NOMO-1 treated with dmso at 0.1 percent for 144 hours (cell line): ENCODE measurements at regions not wholly inside any gene's neighbourhood (a gene's known extent, or its start where the extent isn't known, plus 50 kb on each side); places are given as distances from the start of the nearest gene placed in this dataset.
"Not testable (repeated sequence)": the region's sequence is repeated elsewhere in the genome, so short reads cannot be mapped to it uniquely, and the experiment has no call there.

ENCODE experiments used
- DNase-seq: peaks from one replicate; lab custom pipeline; 2025; ENCODE audit not compliant: unreplicated experiment; lab: John Stamatoyannopoulos, UW

DNA sequence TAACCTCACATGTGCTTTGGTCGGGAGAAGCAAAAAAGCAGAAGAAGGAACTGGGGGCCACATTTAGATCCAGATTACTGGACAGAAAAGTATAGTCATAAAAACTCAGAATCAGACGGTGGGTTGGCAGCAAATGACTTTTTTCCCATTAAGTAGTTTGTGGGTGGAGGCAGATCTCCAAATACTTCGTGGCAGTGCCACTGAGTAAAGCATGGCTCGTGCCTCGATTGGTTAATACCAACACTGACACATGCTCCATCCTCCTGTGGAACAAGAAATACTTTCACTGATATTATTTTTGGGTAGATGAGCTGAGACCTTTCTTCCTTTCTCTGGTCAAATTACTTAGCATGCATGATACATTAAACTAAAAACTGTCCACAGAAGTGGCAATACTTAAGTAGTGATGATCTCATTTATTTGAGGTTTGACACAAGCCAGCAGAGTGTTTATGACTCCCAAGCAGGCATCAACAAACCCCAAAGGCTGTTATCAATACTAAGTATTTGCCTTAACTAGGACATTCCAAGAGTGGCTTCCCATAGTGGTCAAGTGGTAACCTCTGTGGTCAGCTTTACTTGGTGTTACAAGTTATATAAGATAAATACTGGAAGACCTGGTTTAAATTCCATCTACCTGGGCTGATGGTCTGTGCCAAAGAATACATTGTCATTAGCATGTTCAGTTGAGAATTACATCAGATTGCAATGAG, 500.0 kb upstream of the RUNX1 start:
- DNase-seq: no peak

DNA sequence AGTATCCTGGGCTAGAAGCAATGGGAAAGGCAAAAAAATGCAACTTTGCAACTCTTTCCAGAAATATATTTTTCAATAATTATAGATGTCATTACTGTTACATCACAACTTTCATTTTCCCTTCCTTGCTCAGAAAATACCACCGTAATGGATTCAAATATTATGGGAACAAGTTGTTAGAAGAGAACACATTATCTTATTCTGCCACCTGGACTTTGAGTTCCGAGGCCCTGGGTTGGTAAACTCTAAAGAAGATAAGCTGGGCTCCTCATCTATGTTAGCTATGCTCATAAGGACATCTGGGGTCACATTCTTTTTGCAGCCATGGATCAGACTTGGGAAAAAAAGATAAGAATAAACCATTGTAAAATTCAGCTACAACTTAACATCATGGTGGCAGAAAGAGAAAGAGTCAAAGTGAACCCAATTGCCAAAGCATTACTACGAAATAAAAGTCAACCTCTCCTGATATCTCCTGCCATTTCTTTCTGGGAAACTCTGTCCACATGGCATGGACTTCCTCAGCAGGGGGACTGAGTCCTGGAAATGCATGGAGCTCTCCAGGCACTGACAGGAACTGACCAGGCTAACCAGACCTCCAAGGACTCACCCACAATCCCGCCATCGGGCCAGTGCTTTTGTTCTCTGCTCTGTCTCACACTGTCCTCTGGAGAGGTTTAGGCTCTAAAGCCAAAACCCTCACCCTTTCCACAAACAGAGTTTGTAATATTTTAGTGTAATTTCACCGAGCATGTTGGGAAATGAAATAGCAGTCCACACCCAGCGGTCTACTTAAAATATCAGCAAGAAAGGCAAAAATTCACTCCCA, 499.1 kb upstream of the RUNX1 start:
- DNase-seq: no peak

DNA sequence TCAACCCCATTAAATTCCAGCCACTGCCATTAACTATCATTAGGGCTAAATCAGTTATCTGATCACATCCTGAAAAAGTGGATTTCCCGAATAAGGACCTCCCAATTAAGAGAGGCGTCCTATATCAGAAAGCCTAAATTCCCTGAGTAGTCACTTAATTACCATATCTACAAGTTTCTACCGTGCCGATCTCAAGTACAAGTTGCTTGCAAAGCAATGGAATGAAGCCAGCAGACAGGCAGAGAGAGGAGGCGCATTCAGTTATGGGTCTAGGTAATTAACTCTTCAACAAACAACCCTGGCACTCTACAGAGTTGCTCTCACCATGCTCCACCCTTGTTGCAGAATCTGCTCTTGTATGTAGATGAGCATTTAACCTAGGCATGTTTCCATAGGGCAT, 494.6 kb upstream of the RUNX1 start:
- no peak for DNase-seq

DNA sequence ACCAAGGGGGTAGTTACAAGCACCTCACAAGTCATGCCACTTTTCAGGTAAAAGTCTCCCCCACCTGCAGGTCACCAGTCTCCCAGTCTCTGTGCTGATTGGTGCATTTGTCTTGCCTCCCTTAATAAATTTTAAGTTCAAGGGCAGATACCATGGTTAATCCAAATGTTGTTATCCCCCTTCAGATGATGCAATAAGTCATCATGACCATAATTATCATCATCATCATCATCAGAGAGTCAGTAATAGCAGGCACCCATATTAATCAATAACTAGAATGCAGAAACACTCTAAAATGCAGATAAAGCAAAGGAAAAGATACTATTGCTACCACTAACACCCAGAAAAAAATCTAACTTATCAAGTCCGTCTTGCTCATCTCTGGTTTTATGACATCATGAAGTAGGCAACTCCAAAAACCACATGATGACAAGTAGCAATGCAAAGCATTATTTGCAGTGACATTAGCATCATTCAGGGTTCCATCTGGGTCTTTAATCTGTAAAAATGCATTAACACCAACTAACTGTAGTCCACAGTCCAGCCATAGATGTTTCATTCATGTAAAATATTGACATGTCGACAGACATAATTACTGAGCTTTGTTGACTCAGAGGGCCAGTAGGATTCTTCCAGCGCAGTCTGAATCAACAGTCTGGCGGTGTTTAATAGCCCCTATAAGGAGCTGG, 492.0 kb upstream of the RUNX1 start:
- no peak for DNase-seq

DNA sequence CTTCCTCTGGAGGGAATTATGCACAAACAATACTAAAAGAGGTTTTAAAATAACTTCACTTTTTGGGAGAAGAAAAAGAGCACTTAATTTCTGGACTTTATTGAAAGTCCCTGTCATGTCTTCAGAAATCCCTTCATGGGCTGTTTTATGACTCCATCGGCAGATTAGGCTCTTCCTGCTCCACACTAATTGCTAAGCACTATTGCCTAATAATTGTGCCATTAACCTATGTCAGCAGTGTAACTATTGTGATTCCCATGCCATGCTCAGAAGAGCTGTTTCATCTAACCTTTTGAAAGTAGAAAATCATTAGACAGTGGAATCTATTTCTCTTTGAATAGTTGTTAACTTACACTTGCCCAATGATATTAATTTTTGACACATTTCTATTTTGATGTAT, 489.3 kb upstream of the RUNX1 start:
- DNase-seq: peak; percentile 12

DNA sequence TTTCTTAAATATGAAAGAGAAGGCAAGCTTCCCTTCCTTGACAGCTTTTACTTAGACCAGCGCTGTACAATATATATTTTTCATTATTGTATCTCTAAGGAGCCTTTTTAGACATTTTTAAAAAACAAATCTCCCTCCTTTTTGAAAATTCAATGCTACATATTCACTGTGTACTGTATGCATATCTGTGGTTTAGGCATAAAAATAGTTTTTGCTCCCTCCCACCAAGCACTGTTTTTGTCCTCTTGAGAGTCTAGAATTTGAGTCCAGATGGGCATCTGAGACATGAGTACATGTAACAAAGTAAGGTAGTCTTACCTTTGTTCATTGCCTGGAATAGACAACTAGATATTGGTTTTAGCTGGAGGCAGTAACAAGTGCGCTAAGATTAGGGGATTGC, 488.5 kb upstream of the RUNX1 start:
- no peak for DNase-seq

DNA sequence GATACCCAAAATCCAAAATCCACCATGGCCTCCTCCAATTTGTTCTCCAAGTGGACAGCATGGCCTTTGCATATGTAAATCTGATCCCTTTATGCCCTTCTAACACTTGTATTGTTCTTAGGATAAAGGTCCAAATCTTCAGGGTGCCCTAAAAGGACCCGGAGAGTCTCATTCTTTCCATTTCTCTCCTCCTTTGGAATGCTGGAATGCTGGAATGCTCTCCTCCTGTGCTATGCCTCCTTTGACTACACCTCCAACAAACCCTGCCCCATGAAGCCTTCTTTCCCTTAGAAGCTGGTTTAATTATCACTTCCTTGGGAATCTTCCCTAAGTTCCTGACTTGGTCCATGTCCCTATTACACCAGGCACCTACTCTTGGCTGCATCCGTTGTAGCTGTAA, 484.8 kb upstream of the RUNX1 start:
- DNase-seq: no peak

DNA sequence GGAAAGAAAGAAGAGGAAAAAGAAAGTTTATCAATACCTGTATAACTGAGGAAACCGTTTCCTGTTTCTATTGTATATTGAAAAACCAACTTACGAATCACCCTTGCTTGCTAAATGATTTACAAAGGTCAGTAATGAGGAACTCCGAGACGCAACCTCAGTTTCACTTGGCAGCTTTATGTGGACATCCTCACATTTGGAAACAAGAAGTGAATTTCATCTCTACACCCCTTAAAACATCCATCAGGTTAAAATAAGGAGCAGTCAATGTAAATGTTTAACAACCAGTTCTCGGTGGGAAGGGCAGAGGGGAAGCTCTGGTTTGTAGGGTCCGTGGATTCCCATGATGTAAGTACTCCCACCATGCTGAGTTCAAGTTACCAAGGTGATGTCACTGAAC, 481.7 kb upstream of the RUNX1 start:
- DNase-seq: peak; percentile 75

DNA sequence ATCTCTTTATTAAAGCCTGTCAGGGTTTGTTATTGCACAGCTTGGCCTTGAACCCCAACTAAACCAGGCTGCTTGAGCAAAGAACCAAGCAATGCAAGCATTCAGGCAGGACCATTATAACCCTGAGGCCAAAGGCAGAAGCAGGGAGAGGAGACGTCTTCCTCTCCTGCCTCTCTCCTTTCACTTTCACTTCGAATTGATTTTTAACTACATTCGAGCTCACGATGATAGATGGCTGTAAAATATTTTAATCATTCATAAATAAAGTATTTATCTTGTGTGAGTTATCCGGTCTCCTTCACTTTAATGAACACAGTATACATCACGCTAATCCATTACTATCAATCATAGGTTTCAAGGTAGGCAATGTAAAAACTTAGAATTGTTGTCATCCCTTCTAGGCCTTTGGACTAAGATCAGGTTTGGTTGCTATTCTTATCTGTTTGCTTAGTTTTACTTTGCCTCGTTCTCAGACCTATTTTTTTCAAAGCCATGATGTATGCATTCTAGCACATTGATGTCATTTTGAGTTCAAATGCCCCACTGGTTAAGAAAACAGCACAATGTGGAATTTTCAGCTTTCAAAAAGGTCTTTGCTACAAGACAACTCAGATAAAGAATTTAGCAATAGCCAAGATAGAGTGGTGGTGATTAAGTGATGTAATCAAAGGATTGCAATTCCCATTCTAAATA, 480.2 kb upstream of the RUNX1 start:
- DNase-seq: no peak

DNA sequence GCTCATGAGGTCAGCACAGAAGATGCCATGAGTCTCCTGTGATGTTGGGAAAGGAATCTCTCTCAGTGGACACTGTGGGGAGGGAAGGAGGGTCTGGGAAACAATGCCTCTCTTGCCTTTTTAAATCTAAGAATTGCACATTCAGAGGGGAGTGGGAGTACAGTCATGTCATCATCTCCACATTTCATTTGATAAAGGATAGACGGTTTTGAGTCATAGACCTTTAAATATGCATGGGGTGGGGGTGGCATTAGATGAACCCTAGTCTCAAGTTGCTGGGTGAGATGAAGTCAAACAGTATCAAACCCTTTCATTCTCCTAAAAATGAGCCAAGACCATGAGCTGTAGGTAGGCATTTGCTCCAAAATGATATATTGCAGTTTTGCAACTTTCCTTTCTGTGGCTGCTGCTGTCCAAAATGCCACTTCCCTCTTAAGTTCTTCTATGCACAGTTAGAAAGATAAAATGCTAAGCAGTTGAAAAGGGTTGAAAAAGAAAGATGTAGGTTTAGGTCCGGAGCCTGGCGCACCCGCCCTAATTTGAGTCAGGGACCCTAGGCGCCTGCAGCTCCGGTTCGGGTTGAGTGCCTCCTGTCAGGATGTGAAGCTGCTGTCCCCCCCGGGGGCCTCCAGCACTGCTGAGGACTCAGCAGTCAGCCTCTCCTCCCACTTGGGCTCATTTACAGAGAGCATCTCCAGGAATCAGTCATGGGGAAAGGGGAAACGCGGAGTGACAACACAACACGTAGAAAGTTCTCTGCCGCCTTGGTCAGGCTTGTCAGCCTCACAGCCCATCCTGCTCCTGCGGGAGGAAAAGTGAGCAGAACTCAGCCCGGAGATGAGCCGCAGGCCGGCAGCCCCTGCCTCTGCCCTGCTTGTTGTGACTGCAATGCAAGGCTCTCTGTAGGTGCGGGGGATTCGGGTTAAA, 479.3 kb upstream of the RUNX1 start:
- peak; percentile 42 for DNase-seq

DNA sequence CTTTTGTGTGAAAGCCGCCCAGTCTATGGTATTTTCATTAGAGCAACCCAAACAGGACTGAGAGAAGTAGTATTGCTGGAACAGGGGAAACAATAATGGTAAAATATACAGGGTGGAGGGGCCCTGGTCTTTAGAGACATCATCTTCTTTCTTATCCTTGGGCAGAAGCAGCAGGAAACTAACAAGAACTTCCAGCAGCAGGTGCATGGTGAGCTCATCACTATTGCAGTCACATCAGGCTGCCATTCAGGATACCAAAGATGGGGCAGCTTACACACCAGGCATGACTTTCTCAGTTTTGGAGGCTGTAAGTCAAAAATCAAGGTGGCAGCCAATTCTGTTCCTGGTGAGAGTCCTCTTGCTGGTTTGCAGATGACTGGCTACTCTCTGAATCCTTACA, 478.3 kb upstream of the RUNX1 start:
- DNase-seq: no peak

DNA sequence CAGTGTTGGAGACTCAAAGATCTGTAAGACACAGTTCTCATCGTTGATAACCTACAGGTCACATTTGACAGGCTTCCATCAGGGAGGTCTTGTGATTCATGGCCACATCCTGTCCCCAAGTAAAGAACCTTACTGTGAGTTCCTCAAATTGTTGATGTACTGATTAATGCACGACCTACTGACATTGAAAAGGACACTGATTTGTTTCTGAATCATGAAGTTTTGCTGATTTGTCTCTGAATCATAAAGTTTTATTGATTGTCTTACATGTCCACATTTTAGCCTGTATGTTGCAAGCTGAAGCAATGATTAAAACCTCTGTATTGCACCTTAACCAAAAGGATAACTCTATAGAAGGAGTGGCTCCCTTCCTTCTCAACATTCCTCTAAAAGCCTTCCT, 476.3 kb upstream of the RUNX1 start:
- no peak for DNase-seq

DNA sequence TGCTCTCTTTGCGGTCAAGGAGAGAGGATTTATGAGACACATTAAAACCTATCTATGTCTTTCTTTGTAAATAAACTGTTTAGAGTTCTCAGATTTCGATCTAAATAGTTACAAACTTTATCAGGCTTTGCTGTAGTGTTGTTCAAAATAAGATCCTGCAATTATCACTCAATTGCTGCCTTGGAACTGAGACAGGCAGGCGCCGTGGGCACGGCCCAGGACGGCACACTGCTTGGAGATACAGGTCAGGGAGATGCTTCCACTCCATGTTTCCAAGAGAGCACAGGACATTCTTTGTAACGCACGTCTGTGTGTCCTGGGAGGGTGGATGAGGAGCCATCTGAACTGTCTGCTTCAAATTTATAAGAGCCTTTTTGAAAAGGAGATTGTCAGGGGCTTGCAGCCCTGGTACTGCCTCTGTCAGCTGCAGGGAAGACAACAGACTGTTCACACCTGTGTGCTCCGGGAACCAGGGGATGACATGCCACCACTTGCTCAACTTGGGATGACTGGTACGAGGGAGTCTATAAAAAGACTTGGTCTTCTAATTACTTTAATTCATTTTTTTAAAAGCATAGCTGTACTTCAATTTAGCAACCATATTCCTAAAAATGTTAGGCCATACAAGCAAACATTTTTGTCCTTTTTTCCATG, 472.9 kb upstream of the RUNX1 start:
- no peak for DNase-seq

DNA sequence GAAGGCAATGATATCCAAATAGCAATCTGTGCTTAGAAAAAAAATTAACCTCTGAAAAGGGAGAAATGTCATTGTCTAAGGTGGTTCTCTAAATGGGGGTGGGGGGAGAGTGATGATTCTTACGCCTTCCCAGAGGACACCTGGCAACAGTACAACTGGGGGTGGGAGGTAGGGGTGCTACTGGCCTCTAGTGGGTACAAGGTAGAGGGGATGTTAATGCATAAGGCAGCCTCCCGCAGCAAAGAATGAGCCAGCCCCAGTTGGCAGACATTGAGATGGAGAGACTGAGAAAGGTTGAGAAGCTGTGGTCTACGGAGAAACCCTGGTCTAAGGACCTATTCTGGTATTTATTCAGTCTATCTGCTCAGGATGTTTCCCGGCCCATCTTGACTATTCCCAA, 472.2 kb upstream of the RUNX1 start:
- DNase-seq: no peak

DNA sequence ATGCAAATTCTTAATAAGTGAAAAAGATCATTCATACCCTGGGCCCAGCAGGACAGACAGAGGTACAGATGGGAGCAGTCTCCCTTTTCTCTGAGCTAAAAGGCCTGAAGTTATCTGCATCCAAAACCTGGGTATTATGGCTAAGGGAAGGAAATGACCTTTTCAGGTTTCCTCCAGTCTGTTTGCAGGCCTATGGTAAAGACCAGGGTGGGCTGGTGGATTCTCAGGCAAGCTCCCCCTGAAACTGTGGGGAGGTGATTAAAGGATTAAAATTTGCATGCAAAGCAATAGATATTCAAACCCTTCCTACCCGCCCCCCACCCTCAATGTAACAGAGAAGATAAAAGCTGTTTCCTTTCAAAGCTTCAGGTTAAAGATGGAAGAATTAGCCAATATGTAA, 471.8 kb upstream of the RUNX1 start:
- no peak for DNase-seq

DNA sequence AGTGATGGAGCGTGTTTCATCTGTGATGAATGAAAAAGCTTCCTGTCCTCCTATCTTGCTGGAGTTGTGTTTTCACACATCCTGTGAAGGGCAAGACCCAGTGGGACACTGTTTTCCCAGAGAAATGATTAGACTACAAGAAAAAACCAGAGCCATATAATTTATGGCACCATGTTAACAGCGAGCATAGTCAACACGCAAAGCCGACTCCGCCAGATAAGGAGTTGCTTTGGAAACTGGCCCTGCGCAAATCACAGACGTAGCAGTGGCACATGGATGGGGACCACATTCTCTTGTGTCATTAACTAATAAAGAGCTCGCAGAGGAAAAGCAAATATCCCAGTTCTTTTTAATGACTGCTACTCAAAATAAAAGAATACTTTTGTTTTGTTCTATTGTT, 471.2 kb upstream of the RUNX1 start:
- no peak for DNase-seq

DNA sequence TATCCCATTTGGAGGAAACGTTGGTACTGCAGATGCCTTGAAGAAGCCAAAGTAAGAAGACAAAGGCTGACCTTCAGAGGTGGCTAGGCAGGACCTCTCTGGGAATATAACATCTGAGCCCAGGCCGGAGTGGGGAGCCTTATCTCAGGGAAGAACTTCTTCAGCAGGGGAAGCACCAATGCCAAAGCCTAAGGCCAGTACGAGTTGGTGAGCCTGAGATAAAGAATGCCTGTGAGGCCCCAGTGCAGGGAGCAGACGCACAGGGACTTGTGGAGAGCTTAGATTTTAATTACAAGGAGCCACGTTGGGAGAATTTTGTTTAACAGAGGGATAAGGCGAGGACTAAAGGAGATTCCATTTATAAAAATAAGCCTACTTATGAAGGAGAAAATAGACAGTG, 468.8 kb upstream of the RUNX1 start:
- no peak for DNase-seq

DNA sequence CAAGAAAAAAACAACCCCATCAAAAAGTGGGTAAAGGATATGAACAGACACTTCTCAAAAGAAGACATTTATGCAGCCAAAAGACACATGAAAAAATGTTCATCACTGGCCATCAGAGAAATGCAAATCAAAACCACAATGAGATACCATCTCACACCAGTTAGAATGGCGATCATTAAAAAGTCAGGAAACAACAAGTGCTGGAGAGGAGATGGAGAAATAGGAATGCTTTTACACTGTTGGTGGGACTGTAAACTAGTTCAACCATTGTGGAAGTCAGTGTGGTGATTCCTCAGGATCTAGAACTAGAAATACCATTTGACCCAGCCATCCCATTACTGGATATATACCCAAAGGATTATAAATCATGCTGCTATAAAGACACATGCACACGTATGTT, 467.2 kb upstream of the RUNX1 start:
- DNase-seq: not testable (repeated sequence)

DNA sequence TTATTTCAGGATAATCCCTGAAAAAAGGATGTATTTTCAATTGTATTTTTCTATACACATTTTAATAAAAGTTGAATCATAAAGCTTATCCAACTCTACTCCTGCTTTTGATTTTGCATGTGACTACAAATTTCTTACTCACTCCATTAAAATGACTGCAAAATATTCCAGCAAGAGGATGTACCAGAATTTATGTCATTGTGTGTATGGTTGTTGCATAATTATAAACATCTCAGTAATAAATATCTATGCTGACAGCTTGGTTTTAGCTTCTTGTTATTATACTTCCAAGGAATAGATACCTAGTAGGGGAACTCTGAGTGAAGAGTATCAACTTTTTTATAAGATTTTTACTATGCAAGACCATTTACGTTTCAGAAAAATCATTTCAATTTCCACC, 463.2 kb upstream of the RUNX1 start:
- no peak for DNase-seq

DNA sequence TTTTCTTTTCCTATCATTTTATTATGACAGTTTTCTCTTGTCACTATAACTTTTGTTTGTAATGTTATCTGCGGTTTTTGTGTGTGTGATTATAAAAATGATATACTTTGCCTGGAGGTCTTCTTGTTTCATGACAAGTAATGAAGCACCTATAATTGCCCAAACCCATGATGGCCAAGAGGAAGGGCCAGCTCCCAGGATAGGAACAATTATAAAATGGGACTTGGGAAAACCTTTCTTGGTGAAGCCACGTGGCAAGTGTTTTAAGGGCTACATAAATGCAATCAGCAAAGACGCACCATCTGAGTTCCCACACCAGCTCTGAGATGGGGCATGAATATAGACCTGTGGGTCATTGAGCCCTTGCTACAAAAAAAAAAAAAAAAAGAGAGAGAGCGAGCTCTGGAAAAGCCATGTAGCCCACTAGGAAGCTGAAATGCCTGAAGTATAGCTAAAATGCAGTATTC, 462.6 kb upstream of the RUNX1 start:
- DNase-seq: no peak
